K562 (cell line): ENCODE measurements at regions not wholly inside any gene's neighbourhood (a gene's known extent, or its start where the extent isn't known, plus 50 kb on each side); places are given as distances from the start of the nearest gene placed in this dataset.

Source experiments
- AFF1 ChIP-seq, 2 experiments: fragments of 450-650 bp; IDR thresholded peaks; 2 replicates each; pipeline ENCODE4 v1.6.1; 2018; ENCODE audit warnings: mild to moderate bottlenecking in 2 of 2, low read depth in 1 of 2; ENCODE audit not compliant: partially characterized antibody in 2 of 2
- CAMTA2 ChIP-seq: fragments of 250-450 bp; sonication (Bioruptor Pico); conservative IDR thresholded peaks from 2 replicates; pipeline ENCODE4 v1.5.1; 2022
- CTBP1 ChIP-seq: fragments of 450-650 bp; IDR thresholded peaks from 2 replicates; pipeline ENCODE4 v1.6.1; 2016; ENCODE audit warnings: borderline replicate concordance
- GTF2A2 ChIP-seq: IDR thresholded peaks from 2 replicates; pipeline ENCODE4 v1.6.1; 2016; ENCODE audit warnings: mild to moderate bottlenecking, missing genetic modification characterization, missing compliant biosample characterization
- GTF3C2 ChIP-seq: IDR thresholded peaks from 3 replicates; pipeline ENCODE4 v1.6.1; 2011; ENCODE audit warnings: borderline replicate concordance, mild to moderate bottlenecking, moderate library complexity; ENCODE audit not compliant: insufficient read length; ENCODE audit errors: extremely low read depth
- MCM2 ChIP-seq: fragments of 450-650 bp; IDR thresholded peaks from 2 replicates; pipeline ENCODE4 v1.6.1; 2017; ENCODE audit warnings: low read depth, mild to moderate bottlenecking
- YBX1 ChIP-seq: fragments of 450-650 bp; IDR thresholded peaks from 2 replicates; pipeline ENCODE4 v1.7.1; 2016; ENCODE audit warnings: mild to moderate bottlenecking
- ZNF12 ChIP-seq: sonication (generic); formaldehyde crosslinking; IDR thresholded peaks from 2 replicates; pipeline ENCODE4 v1.4.0; 2020; ENCODE audit warnings: mild to moderate bottlenecking, missing genetic modification reagents
- ZNF449 ChIP-seq: fragments of 250-450 bp; sonication (Bioruptor Pico); IDR thresholded peaks from 2 replicates; pipeline ENCODE4 v1.8.0; 2022; ENCODE audit warnings: moderate library complexity, mild to moderate bottlenecking, inconsistent platforms
- ZNF518B ChIP-seq: fragments of 250-450 bp; sonication (Bioruptor Pico); IDR thresholded peaks from 2 replicates; pipeline ENCODE4 v1.5.0; 2021; ENCODE audit warnings: mild to moderate bottlenecking, moderate library complexity
- ZZZ3 ChIP-seq: fragments of 450-650 bp; IDR thresholded peaks from 2 replicates; pipeline ENCODE4 v1.6.1; 2016; ENCODE audit warnings: antibody characterized with exemption, mild to moderate bottlenecking, moderate library complexity
- TF ChIP-seq, protein P1 (sequence below): fragments of 450-650 bp; IDR thresholded peaks from one replicate; pipeline ENCODE4 v1.6.1; 2018; ENCODE audit warnings: mild to moderate bottlenecking, moderate library complexity; ENCODE audit not compliant: partially characterized antibody
- TF ChIP-seq, protein P2 (sequence below): fragments of 250-450 bp; sonication (Bioruptor Pico); IDR thresholded peaks from 2 replicates; pipeline ENCODE4 v1.8.0; 2021; ENCODE audit warnings: moderate library complexity, mild to moderate bottlenecking, inconsistent platforms

DNA sequence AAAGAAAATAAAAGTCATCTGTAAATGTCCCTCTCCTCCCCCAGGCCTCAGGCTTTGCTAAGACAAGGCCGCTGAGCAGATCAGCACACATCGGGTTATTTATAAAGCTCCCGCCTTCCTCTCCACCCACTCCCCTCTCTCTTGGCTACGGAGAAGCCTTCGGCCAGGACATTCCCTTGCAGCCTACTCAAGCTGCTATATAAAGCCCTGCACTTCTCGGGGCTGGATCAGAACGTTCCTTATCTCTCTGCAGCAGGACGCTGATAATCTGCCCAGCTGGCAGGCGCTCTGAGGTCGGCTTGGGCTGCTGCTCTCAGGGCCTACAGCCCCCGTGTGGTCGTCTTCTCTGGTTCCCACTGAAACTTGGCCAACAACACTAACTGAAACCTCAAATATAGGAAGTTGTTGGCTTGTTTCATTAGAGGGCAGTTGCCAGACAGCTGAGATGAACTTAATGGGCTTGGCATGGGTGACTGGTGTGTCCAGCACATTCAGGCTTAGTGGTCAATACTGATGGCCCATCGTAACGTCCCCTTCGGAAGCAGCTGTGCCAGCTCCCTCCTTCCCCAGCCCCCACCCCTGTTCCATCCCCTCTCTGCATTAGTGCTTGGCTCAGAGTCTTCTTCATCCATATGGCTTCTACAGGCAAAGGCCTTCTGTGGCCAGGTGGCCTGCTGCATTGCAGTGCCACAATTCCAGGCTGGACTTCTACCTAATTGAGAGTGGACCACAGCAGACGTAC, 64.6 kb downstream of the IER5 start (continued):
- TF ChIP-seq, protein P1, sequence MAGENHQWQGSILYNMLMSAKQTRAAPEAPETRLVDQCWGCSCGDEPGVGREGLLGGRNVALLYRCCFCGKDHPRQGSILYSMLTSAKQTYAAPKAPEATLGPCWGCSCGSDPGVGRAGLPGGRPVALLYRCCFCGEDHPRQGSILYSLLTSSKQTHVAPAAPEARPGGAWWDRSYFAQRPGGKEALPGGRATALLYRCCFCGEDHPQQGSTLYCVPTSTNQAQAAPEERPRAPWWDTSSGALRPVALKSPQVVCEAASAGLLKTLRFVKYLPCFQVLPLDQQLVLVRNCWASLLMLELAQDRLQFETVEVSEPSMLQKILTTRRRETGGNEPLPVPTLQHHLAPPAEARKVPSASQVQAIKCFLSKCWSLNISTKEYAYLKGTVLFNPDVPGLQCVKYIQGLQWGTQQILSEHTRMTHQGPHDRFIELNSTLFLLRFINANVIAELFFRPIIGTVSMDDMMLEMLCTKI: no peak
- TF ChIP-seq CTBP1 (peak; percentile 98), ZNF12 (CRISPR knock-in tag) (no peak), GTF2A2 (no peak), CAMTA2 (no peak), MCM2 (no peak), ZNF518B (CRISPR knock-in tag) (no peak), ZZZ3 (no peak), YBX1 (no peak), ZNF449 (CRISPR knock-in tag) (peak; percentile 79; the same call in 1 of the 2 replicates), AFF1 (IDR thresholded peaks at IDR 0.05; ENCODE audit: low read depth in 1 of 2, partially characterized antibody in 2 of 2) (peak; percentile 39 to 87), GTF3C2 (no peak)
- TF ChIP-seq, protein P2, sequence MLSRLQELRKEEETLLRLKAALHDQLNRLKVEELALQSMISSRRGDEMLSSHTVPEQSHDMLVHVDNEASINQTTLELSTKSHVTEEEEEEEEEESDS (CRISPR knock-in tag): no peak
